IMR-90 (cell line): ENCODE measurements at regions not wholly inside any gene's neighbourhood (a gene's known extent, or its start where the extent isn't known, plus 50 kb on each side); places are given as distances from the start of the nearest gene placed in this dataset.

Experiments used
- ATAC-seq: fragments of 200-7000 bp; cut with Tn5 transposase; 2 replicates; pipeline ENCODE4 v1.9.1; 2020; ENCODE audit warnings: low read depth, mild to moderate bottlenecking, moderate library complexity
- BruUV-seq: library from RNA; stranded (reverse); fragments of 400-500 nt; replicated peaks from 2 replicates; lab custom pipeline; 2021; lab: Mats Ljungman, UMichigan
- CTCF ChIA-PET: fragments of 300-600 bp; formaldehyde crosslinking; extraction: SDS; loops from one replicate; lab custom pipeline; 2021; ENCODE audit warnings: antibody characterized with exemption; lab: Yijun Ruan, JAX
- POLR2A ChIA-PET: fragments of 300-600 bp; sonication (Branson Sonifier 250); formaldehyde crosslinking; loops from one replicate; lab custom pipeline; 2022; ENCODE audit warnings: antibody characterized with exemption; ENCODE audit not compliant: unreplicated experiment; lab: Charles Lee
- DNase-seq: peaks from one replicate; pipeline ENCODE4 v3.0.0; 2013
- H2AFZ ChIP-seq: replicated peaks from 2 replicates; pipeline ENCODE3; 2013; ENCODE audit warnings: low read length, mild to moderate bottlenecking; ENCODE audit not compliant: poor library complexity
- H2AK5ac ChIP-seq: 2 replicates; pipeline ENCODE4 v1.6.1; 2013; ENCODE audit warnings: low read depth, low read length, inconsistent platforms
- H2AK9ac ChIP-seq: replicated peaks from 2 replicates; pipeline ENCODE3; 2013; ENCODE audit warnings: mild to moderate bottlenecking, low read depth, low read length, moderate library complexity; ENCODE audit not compliant: poor library complexity
- H2BK120ac ChIP-seq: 2 replicates; pipeline ENCODE4 v1.6.1; 2013; ENCODE audit warnings: low read depth, low read length, inconsistent platforms
- H2BK15ac ChIP-seq: 3 replicates; pipeline ENCODE4 v1.6.1; 2013; ENCODE audit warnings: low read depth, low read length, inconsistent platforms
- H2BK20ac ChIP-seq: 2 replicates; pipeline ENCODE4 v1.6.1; 2013; ENCODE audit warnings: low read depth, mild to moderate bottlenecking, inconsistent platforms, low read length, moderate library complexity
- H2BK5ac ChIP-seq: 2 replicates; pipeline ENCODE4 v1.6.1; 2013; ENCODE audit warnings: mild to moderate bottlenecking, low read depth, low read length, inconsistent platforms; ENCODE audit not compliant: poor library complexity, severe bottlenecking
- H3K14ac ChIP-seq: replicated peaks from 2 replicates; pipeline ENCODE4 v1.6.1; 2013; ENCODE audit warnings: low read depth, low read length, inconsistent platforms
- H3K18ac ChIP-seq: 2 replicates; pipeline ENCODE4 v1.6.1; 2013; ENCODE audit warnings: low read depth, low read length, control low read depth
- H3K23ac ChIP-seq: 2 replicates; pipeline ENCODE4 v1.6.1; 2013; ENCODE audit warnings: low read depth, low read length, inconsistent platforms
- H3K27ac ChIP-seq: 2 replicates; pipeline ENCODE4 v1.5.1; 2013; ENCODE audit warnings: mild to moderate bottlenecking, control low read depth, low read length; ENCODE audit not compliant: insufficient read depth
- H3K27me3 ChIP-seq: 2 replicates; pipeline ENCODE4 v1.6.1; 2013; ENCODE audit warnings: low read length; ENCODE audit not compliant: control insufficient read depth, insufficient read depth
- H3K36me3 ChIP-seq: 2 replicates; pipeline ENCODE4 v1.6.1; 2013; ENCODE audit warnings: low read length, mixed read lengths; ENCODE audit not compliant: control insufficient read depth, insufficient read depth
- H3K4ac ChIP-seq: 2 replicates; pipeline ENCODE4 v1.6.1; 2013; ENCODE audit warnings: low read depth, low read length, inconsistent platforms
- H3K4me1 ChIP-seq: 2 replicates; pipeline ENCODE4 v1.6.1; 2013; ENCODE audit warnings: low read length, mixed read lengths; ENCODE audit not compliant: control insufficient read depth, insufficient read depth
- H3K4me2 ChIP-seq: 2 replicates; pipeline ENCODE4 v1.6.1; 2013; ENCODE audit warnings: low read depth, mild to moderate bottlenecking, control low read depth, low read length, moderate library complexity
- H3K4me3 ChIP-seq: 2 replicates; pipeline ENCODE4 v1.5.1; 2013; ENCODE audit warnings: low read depth, mild to moderate bottlenecking, control low read depth, low read length, moderate library complexity; ENCODE audit not compliant: insufficient read depth
- H3K56ac ChIP-seq: 2 replicates; pipeline ENCODE4 v1.6.1; 2013; ENCODE audit warnings: low read length, inconsistent platforms; ENCODE audit not compliant: insufficient read depth; ENCODE audit errors: extremely low read depth
- H3K79me1 ChIP-seq, 2 experiments: 2 replicates each; pipeline ENCODE4 v1.6.1; 2013; ENCODE audit warnings: low read length in 2 of 2, inconsistent platforms in 1 of 2, low read depth in 1 of 2
- H3K9ac ChIP-seq: 2 replicates; pipeline ENCODE4 v1.6.1; 2013; ENCODE audit warnings: low read depth, low read length, control low read depth
- H3K9me1 ChIP-seq: 2 replicates; pipeline ENCODE4 v1.6.1; 2013; ENCODE audit warnings: low read length, inconsistent platforms; ENCODE audit not compliant: insufficient read depth
- H3K9me3 ChIP-seq: 2 replicates; pipeline ENCODE4 v1.6.1; 2013; ENCODE audit warnings: low read length; ENCODE audit not compliant: control insufficient read depth, insufficient read depth
- H4K20me1 ChIP-seq: 2 replicates; pipeline ENCODE4 v1.6.1; 2013; ENCODE audit warnings: low read length, inconsistent platforms; ENCODE audit not compliant: insufficient read depth
- H4K5ac ChIP-seq: 2 replicates; pipeline ENCODE4 v1.6.1; 2013; ENCODE audit warnings: mild to moderate bottlenecking, low read depth, low read length, control low read depth
- H4K8ac ChIP-seq, 2 experiments: 2 replicates each; pipeline ENCODE4 v1.6.1; 2013; ENCODE audit warnings: low read depth in 2 of 2, low read length in 2 of 2, control low read depth in 1 of 2, inconsistent platforms in 1 of 2
- H4K91ac ChIP-seq: 2 replicates; pipeline ENCODE4 v1.6.1; 2013; ENCODE audit warnings: low read depth, low read length, inconsistent platforms; ENCODE audit not compliant: insufficient read depth
- BHLHE40 ChIP-seq: fragments of 150-350 bp; IDR thresholded peaks from 2 replicates; pipeline ENCODE4 v1.6.1; 2016; ENCODE audit warnings: mild to moderate bottlenecking, low read depth, low read length
- RCOR1 ChIP-seq: IDR thresholded peaks from 2 replicates; pipeline ENCODE4 v1.6.1; 2012; ENCODE audit warnings: mild to moderate bottlenecking, low read length, improper control_type of control experiment; ENCODE audit not compliant: insufficient replicate concordance
- WGBS, 2 experiments: methylation state at CpG; one replicate each; pipeline versions ENCODE4 v1.1.5 to v1.1.7; 2013; ENCODE audit warnings: missing lambda C conversion rate in 2 of 2; ENCODE audit not compliant: insufficient read length in 1 of 2; ENCODE audit errors: extremely low coverage in 2 of 2; 5-methylcytosine and 5-hydroxymethylcytosine counted together
- dilution Hi-C: fragments of 300-500 bp; cut with HindIII; formaldehyde crosslinking; loops from one replicate; pipeline ENCODE4 v1.14.3; 2018; ENCODE audit warnings: low sequenced_read_pairs; ENCODE audit not compliant: unreplicated experiment
- in situ Hi-C: fragments of 300-500 bp; cut with MboI; formaldehyde crosslinking; loops from 3 replicates; pipeline ENCODE4 v1.14.3; 2019; ENCODE audit warnings: low sequenced_read_pairs, inconsistent platforms, mixed read lengths
- intact Hi-C: fragments of 100-400 bp; cut with micrococcal nuclease; formaldehyde crosslinking; loops from 2 replicates; pipeline ENCODE4 v1.10.0; 2022

DNA sequence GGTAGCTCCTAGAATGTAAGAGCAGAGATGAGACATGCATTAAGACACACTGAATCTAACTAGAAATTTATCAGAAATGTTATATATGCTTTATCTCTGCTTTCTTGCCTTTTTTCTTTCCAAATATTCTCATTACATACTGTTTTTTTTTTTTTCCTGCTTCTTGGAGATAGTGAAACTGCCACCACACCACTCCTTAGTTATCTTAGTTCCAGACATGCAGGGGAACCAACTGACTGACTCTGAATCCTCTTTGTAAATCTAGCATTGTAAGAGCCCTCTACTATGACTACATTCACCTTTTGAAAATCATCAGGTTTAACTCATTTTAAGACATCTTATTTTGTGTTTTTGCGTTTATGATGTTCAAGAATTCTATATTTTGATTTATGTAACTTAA lies 181.3 kb upstream of the ST8SIA4 start:
- Histone ChIP-seq H3K4ac (no peak overlapping the region), H3K14ac (no peak overlapping the region), H3K9me1 (no peaks in the 10 kb centered on the region), H4K5ac (no peak overlapping the region), H3K23ac (no peak overlapping the region), H3K4me3 (no peak overlapping the region), H3K27me3 (no peaks in the 10 kb centered on the region), H3K56ac (no peak overlapping the region), H3K9me3 (peaks cover 4% of the 10 kb centered on the region; the same call in 1 of the 2 replicates), H3K79me1 (no peaks in the 10 kb centered on the region), H3K9ac (no peak overlapping the region), H4K91ac (no peak overlapping the region), H3K4me2 (no peak overlapping the region), H2AFZ (no peak overlapping the region), H2BK20ac (no peak overlapping the region), H3K36me3 (no peaks in the 10 kb centered on the region), H4K20me1 (no peaks in the 10 kb centered on the region), H4K8ac (no peak overlapping the region), H3K27ac (no peak overlapping the region), H3K18ac (no peak overlapping the region), H2AK9ac (no peak overlapping the region), H2BK120ac (no peak overlapping the region), H2BK15ac (no peak overlapping the region), H2AK5ac (no peak overlapping the region), H3K4me1 (no peaks in the 10 kb centered on the region), H2BK5ac (no peak overlapping the region)
- TF ChIP-seq RCOR1 (no peak), BHLHE40 (no peak)
- ATAC-seq = no peak
- no CpG with 5 or more reads among the region's 1 CpG for WGBS, 2 experiments
- POLR2A ChIA-PET = no interaction called here
- CTCF ChIA-PET = no interaction called here
- DNase-seq = no peak
- BruUV-seq = no TSS peak
- dilution Hi-C loops (no loop called here), intact Hi-C loops (no loop called here), in situ Hi-C loops (no loop called here)
